ENCODE measurements at regions not wholly inside any gene's neighbourhood (a gene's known extent, or its start where the extent isn't known, plus 50 kb on each side); places are given as distances from the start of the nearest gene placed in this dataset.

DNA sequence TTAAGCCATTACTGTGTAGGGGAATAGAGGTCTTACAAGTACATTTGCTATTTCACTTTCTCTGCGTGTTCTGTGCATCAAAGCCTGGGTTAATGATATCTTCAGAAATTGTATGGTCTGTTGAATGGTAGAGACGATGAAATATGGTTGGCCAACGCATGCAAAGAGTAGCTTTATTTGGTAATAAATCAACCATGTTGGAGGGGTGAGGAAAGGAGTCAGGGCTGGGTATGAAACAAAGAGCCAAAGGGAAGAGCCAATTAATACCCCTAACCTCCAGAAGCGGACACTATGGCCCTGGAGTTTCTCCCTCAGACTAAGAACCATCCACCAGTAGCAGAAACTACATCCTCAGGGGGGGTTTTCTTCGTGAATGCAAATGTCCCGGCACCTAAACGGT, 1974.0 kb upstream of the WWC1 start:
- WGBS, 4 donors: 55 to 67% (median 64%) methylated on average over 7 of the region's 7 CpGs
- no peak for DNase-seq
- Histone ChIP-seq H3K27me3 (no peaks in the 10 kb centered on the region), H3K27ac (no peak overlapping the region), H3K9me3 (replicated peaks in 1 of 3) (no peaks in the 10 kb centered on the region), H3K36me3 (replicated peaks in 1 of 2) (no peaks in the 10 kb centered on the region), H3K4me1 (replicated peaks in 1 of 2) (no peaks in the 10 kb centered on the region), H3K4me3 (no peak overlapping the region)
- intact Hi-C loops (cut with DNase I): no loop called here
- TF ChIP-seq, protein P1, sequence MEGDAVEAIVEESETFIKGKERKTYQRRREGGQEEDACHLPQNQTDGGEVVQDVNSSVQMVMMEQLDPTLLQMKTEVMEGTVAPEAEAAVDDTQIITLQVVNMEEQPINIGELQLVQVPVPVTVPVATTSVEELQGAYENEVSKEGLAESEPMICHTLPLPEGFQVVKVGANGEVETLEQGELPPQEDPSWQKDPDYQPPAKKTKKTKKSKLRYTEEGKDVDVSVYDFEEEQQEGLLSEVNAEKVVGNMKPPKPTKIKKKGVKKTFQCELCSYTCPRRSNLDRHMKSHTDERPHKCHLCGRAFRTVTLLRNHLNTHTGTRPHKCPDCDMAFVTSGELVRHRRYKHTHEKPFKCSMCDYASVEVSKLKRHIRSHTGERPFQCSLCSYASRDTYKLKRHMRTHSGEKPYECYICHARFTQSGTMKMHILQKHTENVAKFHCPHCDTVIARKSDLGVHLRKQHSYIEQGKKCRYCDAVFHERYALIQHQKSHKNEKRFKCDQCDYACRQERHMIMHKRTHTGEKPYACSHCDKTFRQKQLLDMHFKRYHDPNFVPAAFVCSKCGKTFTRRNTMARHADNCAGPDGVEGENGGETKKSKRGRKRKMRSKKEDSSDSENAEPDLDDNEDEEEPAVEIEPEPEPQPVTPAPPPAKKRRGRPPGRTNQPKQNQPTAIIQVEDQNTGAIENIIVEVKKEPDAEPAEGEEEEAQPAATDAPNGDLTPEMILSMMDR (IDR thresholded peaks at IDR 0.05): no peak
- no peak for TF ChIP-seq POLR2A (IDR thresholded peaks at IDR 0.05)

DNA sequence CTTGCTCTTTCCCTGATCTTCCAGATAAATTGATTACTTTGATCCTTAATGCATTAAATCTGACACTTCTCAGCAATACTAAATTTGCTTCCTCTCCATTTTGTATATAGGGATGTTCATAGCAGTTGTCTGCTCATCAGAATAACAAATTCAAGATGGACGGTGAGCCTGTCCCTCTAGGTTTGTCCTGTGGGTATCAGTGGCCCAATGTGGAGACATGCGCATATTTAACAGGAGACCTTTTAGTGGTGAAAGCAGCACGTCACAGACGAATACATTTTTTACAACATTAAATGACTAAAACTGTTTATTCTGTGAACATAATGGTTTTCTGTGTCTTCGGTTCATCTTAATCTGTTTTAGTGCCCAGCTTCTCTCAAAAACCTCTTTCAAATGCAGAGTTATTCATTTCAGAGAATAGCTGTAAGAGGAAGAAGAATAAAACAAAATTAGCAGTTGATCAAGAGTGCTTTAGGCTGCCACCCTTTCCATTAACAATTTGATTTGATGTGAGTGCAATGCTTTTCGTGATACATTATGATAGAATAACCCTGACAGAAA, 1970.4 kb upstream of the WWC1 start:
- TF ChIP-seq, protein P1 (IDR thresholded peaks at IDR 0.05): no peak
- TF ChIP-seq POLR2A (IDR thresholded peaks at IDR 0.05): no peak
- intact Hi-C loops (cut with DNase I): no loop called here
- no peak overlapping the region for H3K27ac ChIP-seq
- DNase-seq: no peak
- H3K4me1 ChIP-seq (replicated peaks in 1 of 2): no peaks in the 10 kb centered on the region
- WGBS, 4 donors: 60 to 77% (median 72%) methylated on average over 6 of the region's 6 CpGs
- H3K27me3 ChIP-seq: no peaks in the 10 kb centered on the region
- H3K9me3 ChIP-seq (replicated peaks in 1 of 3): no peaks in the 10 kb centered on the region
- H3K36me3 ChIP-seq (replicated peaks in 1 of 2): no peaks in the 10 kb centered on the region
- no peak overlapping the region for H3K4me3 ChIP-seq

DNA sequence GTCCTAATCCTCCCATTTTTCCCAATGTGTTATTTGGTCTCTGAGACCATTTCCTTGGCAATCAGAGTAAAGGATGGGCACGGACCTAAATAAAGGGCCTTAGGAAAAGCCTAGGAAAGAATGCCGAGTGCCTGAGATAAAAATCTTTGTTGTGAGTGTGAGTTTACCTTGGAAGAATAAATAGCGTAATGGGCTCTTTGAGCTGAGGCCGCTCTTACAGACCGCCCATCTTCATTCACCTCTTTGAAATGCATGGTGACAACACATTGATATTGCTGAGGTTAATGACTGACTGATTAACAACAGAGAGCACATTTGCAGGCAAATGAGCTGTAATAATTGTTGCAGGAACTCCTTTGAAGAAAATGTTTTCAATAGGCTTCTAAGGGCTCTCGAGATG, 1967.1 kb upstream of the WWC1 start:
- H3K27ac ChIP-seq: no peak overlapping the region
- H3K4me1 ChIP-seq (replicated peaks in 1 of 2): no peaks in the 10 kb centered on the region
- TF ChIP-seq, protein P1 (IDR thresholded peaks at IDR 0.05): no peak
- no peak for TF ChIP-seq POLR2A (IDR thresholded peaks at IDR 0.05)
- intact Hi-C loops (cut with DNase I): no loop called here
- H3K4me3 ChIP-seq: no peak overlapping the region
- H3K36me3 ChIP-seq (replicated peaks in 1 of 2): no peaks in the 10 kb centered on the region
- WGBS, 4 donors: 47 to 70% (median 67%) methylated on average over 6 of the region's 6 CpGs
- H3K27me3 ChIP-seq: no peaks in the 10 kb centered on the region
- no peaks in the 10 kb centered on the region for H3K9me3 ChIP-seq (replicated peaks in 1 of 3)
- no peak for DNase-seq

- WGBS, 4 donors: 70 to 81% (median 73%) methylated on average over 9 of the region's 9 CpGs
- intact Hi-C loops (cut with DNase I): no loop called here
- Histone ChIP-seq H3K27ac (no peak overlapping the region), H3K27me3 (no peaks in the 10 kb centered on the region), H3K4me1 (replicated peaks in 1 of 2) (no peaks in the 10 kb centered on the region), H3K36me3 (replicated peaks in 1 of 2) (no peaks in the 10 kb centered on the region), H3K9me3 (replicated peaks in 1 of 3) (no peaks in the 10 kb centered on the region), H3K4me3 (no peak overlapping the region)
- no peak for DNase-seq
- TF ChIP-seq, protein P1 (IDR thresholded peaks at IDR 0.05): no peak
- TF ChIP-seq POLR2A (IDR thresholded peaks at IDR 0.05): no peak
Measured at GRCh38 chr5:166329149-166329800, 1962.2 kb upstream of the WWC1 start.
